ENCODE measurements at regions not wholly inside any gene's neighbourhood (a gene's known extent, or its start where the extent isn't known, plus 50 kb on each side); places are given as distances from the start of the nearest gene placed in this dataset.

DNA sequence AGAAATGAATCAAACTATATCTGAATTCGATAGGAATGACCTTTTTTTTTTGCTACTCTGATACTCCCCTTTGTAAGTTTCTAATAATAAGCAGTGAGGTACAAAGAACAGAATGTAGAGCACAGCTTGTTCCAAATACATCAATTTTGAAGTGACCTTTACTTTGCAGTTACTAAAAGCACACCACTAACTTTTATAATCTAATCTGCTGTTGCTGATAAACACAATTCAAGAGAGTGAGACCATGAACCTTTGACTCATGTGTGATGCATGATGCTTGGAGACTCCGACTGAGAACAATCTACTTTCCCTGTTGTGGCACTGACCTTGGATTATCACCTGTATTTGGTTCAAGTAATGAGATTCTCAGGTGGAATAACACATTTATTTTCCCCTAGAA, 91.6 kb upstream of the GNPDA2 start:
- no CpG with 5 or more reads among the region's 2 CpGs for WGBS, 2 experiments (ENCODE audit: extremely low coverage in 2 of 2, insufficient read length in 1 of 2)
- H3K56ac ChIP-seq (ENCODE audit: extremely low read depth, insufficient read depth, low read length), result no peak overlapping the region
- ChIA-PET POLR2A (ENCODE audit: unreplicated experiment) (no interaction called here), CTCF (no interaction called here)
- H3K36me3 ChIP-seq (ENCODE audit: control insufficient read depth, insufficient read depth, low read length), result no peaks in the 10 kb centered on the region
- H3K4ac ChIP-seq (ENCODE audit: low read depth, low read length), result no peak overlapping the region
- no peak overlapping the region for H3K9ac ChIP-seq (ENCODE audit: low read depth, low read length)
- H3K4me1 ChIP-seq (ENCODE audit: control insufficient read depth, insufficient read depth, low read length), result no peaks in the 10 kb centered on the region
- no peaks in the 10 kb centered on the region for H4K20me1 ChIP-seq (ENCODE audit: insufficient read depth, low read length)
- H3K18ac ChIP-seq (ENCODE audit: low read depth, low read length), result no peak overlapping the region
- intact Hi-C loops (cut with micrococcal nuclease), result no loop called here
- no peak overlapping the region for H3K4me2 ChIP-seq (ENCODE audit: low read depth, low read length)
- no peak overlapping the region for H2BK20ac ChIP-seq (ENCODE audit: low read depth, low read length)
- in situ Hi-C loops (cut with MboI; ENCODE audit: low sequenced_read_pairs), result no loop called here
- H2BK120ac ChIP-seq (ENCODE audit: low read depth, low read length), result no peak overlapping the region
- H3K9me1 ChIP-seq (ENCODE audit: insufficient read depth, low read length), result no peaks in the 10 kb centered on the region
- no peak overlapping the region for H2AK5ac ChIP-seq (ENCODE audit: low read depth, low read length)
- ATAC-seq (ENCODE audit: low read depth), result no peak
- no peaks in the 10 kb centered on the region for H3K27me3 ChIP-seq (ENCODE audit: control insufficient read depth, insufficient read depth, low read length)
- H3K14ac ChIP-seq (replicated peaks; ENCODE audit: low read depth, low read length), result no peak overlapping the region
- no peak overlapping the region for H3K27ac ChIP-seq (ENCODE audit: insufficient read depth, low read length)
- H3K9me3 ChIP-seq (ENCODE audit: control insufficient read depth, insufficient read depth, low read length), result peaks cover 9% of the 10 kb centered on the region
- BruUV-seq (replicated peaks), result no TSS peak
- no peak overlapping the region for H4K5ac ChIP-seq (ENCODE audit: low read depth, low read length)
- no peak overlapping the region for H2BK15ac ChIP-seq (ENCODE audit: low read depth, low read length)
- H4K91ac ChIP-seq (ENCODE audit: insufficient read depth, low read depth, low read length), result no peak overlapping the region
- H3K79me1 ChIP-seq (ENCODE audit: low read depth in 1 of 2, low read length in 2 of 2), result no peaks in the 10 kb centered on the region
- H3K23ac ChIP-seq (ENCODE audit: low read depth, low read length), result no peak overlapping the region
- no peak overlapping the region for H4K8ac ChIP-seq (ENCODE audit: low read depth in 2 of 2, low read length in 2 of 2)
- no peak overlapping the region for H3K4me3 ChIP-seq (ENCODE audit: insufficient read depth, low read depth, low read length)
- dilution Hi-C loops (cut with HindIII; ENCODE audit: low sequenced_read_pairs, unreplicated experiment), result no loop called here
- H2BK5ac ChIP-seq (ENCODE audit: low read depth, low read length, poor library complexity, severe bottlenecking), result no peak overlapping the region
- no peak for DNase-seq
- no peak for TF ChIP-seq RCOR1 (IDR thresholded peaks at IDR 0.05; ENCODE audit: insufficient replicate concordance, low read length)
- no peak for TF ChIP-seq ELK1 (IDR thresholded peaks at IDR 0.05; ENCODE audit: borderline replicate concordance, low read depth, low read length)
- no peak for TF ChIP-seq RAD21 (IDR thresholded peaks at IDR 0.05; ENCODE audit: low read length)
- TF ChIP-seq, protein P1, sequence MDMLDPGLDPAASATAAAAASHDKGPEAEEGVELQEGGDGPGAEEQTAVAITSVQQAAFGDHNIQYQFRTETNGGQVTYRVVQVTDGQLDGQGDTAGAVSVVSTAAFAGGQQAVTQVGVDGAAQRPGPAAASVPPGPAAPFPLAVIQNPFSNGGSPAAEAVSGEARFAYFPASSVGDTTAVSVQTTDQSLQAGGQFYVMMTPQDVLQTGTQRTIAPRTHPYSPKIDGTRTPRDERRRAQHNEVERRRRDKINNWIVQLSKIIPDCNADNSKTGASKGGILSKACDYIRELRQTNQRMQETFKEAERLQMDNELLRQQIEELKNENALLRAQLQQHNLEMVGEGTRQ (IDR thresholded peaks at IDR 0.05; ENCODE audit: low read depth, low read length), result no peak
- TF ChIP-seq CHD1 (IDR thresholded peaks at IDR 0.05; ENCODE audit: low read depth, low read length), result no peak
- TF ChIP-seq MAFK (IDR thresholded peaks at IDR 0.05; ENCODE audit: low read depth, low read length), result no peak
- TF ChIP-seq POLR2A (IDR thresholded peaks at IDR 0.05; ENCODE audit: low read depth, low read length), result no peak
- no peak for TF ChIP-seq CTCF (conservative IDR thresholded peaks at IDR 0.05; ENCODE audit: low read depth, low read length)
- no peak for TF ChIP-seq MXI1 (IDR thresholded peaks at IDR 0.05; ENCODE audit: borderline replicate concordance, low read depth, low read length)
- TF ChIP-seq CEBPB (IDR thresholded peaks at IDR 0.05; ENCODE audit: low read depth, low read length), result no peak
- TF ChIP-seq NFE2L2 (IDR thresholded peaks at IDR 0.05; ENCODE audit: low read depth, low read length), result no peak
- no peak for TF ChIP-seq MAZ (IDR thresholded peaks at IDR 0.05; ENCODE audit: borderline replicate concordance, low read depth, low read length)
- TF ChIP-seq SMC3 (IDR thresholded peaks at IDR 0.05; ENCODE audit: low read depth, low read length), result no peak
- TF ChIP-seq BHLHE40 (IDR thresholded peaks at IDR 0.05; ENCODE audit: low read depth, low read length), result no peak
- no peak for TF ChIP-seq RFX5 (IDR thresholded peaks at IDR 0.05; ENCODE audit: low read depth, low read length)
- TF ChIP-seq FOS (IDR thresholded peaks at IDR 0.05; ENCODE audit: low read depth, low read length), result no peak
- H2AK9ac ChIP-seq (replicated peaks; ENCODE audit: low read depth, low read length, poor library complexity), result no peak overlapping the region
- H2AFZ ChIP-seq (replicated peaks; ENCODE audit: low read length, poor library complexity), result no peak overlapping the region

Measured in IMR-90 (cell line).